22Rv1 (cell line): ENCODE measurements at regions not wholly inside any gene's neighbourhood (a gene's known extent, or its start where the extent isn't known, plus 50 kb on each side); places are given as distances from the start of the nearest gene placed in this dataset.

Source experiments
- CTCF ChIP-seq: fragments of 450-650 bp; IDR thresholded peaks from 2 replicates; pipeline ENCODE4 v1.5.1; 2017; ENCODE audit warnings: mild to moderate bottlenecking
- ZFX ChIP-seq: fragments of 450-650 bp; IDR thresholded peaks from 2 replicates; pipeline ENCODE4 v1.6.1; 2017; ENCODE audit warnings: antibody characterized with exemption, borderline replicate concordance

GRCh38 chr12:87778065-87778464 lies 251.1 kb downstream of the C12orf50 start:
- TF ChIP-seq CTCF, result no peak
- TF ChIP-seq ZFX, result no peak
